ENCODE measurements at regions not wholly inside any gene's neighbourhood (a gene's known extent, or its start where the extent isn't known, plus 50 kb on each side); places are given as distances from the start of the nearest gene placed in this dataset.

DNA sequence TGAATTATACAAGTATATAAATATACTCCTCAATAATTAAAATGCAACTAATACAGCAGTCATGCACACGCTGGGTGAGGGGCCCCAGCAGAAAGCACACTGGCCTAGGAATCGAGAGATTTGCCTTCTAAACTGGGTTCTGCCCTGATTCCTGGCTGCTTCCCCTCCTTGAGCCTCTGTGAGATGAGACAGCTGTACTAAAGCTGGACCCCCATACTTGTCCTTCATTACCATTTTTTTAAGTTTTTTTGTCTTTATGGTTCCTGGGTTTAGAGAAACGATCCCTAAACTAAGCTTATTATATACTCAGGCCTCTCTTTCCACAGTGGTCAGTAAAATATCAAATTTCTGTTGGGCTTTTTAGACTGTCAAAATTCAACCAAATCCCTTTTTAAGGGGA is 195.1 kb upstream of the DYNLRB2 start:
- H2BK120ac ChIP-seq (ENCODE audit: insufficient read depth, low read length, poor library complexity) = no peak overlapping the region
- no peak overlapping the region for H2BK5ac ChIP-seq (ENCODE audit: low read depth, low read length, poor library complexity)
- no peak overlapping the region for H4K91ac ChIP-seq (ENCODE audit: low read depth, low read length)
- no peak overlapping the region for H3K27ac ChIP-seq (ENCODE audit: low read depth, low read length)
- no peak overlapping the region for H3K4me2 ChIP-seq (ENCODE audit: low read length)
- H3K36me3 ChIP-seq (ENCODE audit: control insufficient read depth in 1 of 2, insufficient read depth in 2 of 2, low read length in 2 of 2) = no peaks in the 10 kb centered on the region
- no peak overlapping the region for H3K18ac ChIP-seq (ENCODE audit: low read length)
- no peak overlapping the region for H2AK5ac ChIP-seq (ENCODE audit: low read length)
- no peak overlapping the region for H3K4ac ChIP-seq (ENCODE audit: low read depth, low read length)
- no peaks in the 10 kb centered on the region for H3K79me2 ChIP-seq (ENCODE audit: control insufficient read depth, insufficient read depth, low read length, poor library complexity)
- H3K9me3 ChIP-seq (ENCODE audit: insufficient read depth, low read depth, low read length) = no peaks in the 10 kb centered on the region
- H3K9ac ChIP-seq (ENCODE audit: low read length) = no peak overlapping the region
- no peak overlapping the region for H4K12ac ChIP-seq (ENCODE audit: low read depth, low read length)
- WGBS (ENCODE audit: extremely low coverage, insufficient coverage, insufficient read length) = no CpG with 5 or more reads among the region's 3 CpGs
- H2AFZ ChIP-seq (ENCODE audit: insufficient read depth, low read length, poor library complexity) = no peak overlapping the region
- H2BK12ac ChIP-seq (ENCODE audit: low read length) = no peak overlapping the region
- no peaks in the 10 kb centered on the region for H3K27me3 ChIP-seq (ENCODE audit: insufficient read depth, low read length)
- H4K8ac ChIP-seq (ENCODE audit: low read depth, low read length) = no peak overlapping the region
- no peak overlapping the region for H3K14ac ChIP-seq (ENCODE audit: low read length)
- no peaks in the 10 kb centered on the region for H3K4me1 ChIP-seq (ENCODE audit: control insufficient read depth in 1 of 2, insufficient read depth in 2 of 2, low read length in 2 of 2)
- no peaks in the 10 kb centered on the region for H3K79me1 ChIP-seq (ENCODE audit: low read length)
- no peak for DNase-seq
- H3K4me3 ChIP-seq (ENCODE audit: low read depth, low read length) = no peak overlapping the region
- H3K23ac ChIP-seq (ENCODE audit: low read length) = no peak overlapping the region

DNA sequence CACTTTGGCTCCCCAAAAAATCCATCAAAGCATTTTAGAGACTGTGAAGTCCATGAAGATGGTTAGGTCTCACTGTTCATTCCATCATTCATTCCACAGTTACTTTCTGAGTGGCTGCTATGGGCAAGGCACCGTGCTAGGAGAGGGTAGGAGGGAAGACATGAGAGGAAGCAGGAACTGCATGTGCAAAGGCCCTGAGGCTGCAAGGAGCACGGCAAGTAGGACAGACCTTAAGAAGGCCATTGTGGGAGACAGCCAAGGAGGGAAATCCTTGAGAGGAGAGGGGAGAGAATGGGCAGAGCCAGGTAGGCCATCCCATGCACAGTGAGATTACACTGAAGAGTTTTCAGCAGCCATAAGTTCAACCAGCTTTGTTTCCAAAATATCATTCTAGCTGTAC is 196.2 kb upstream of the DYNLRB2 start:
- WGBS (ENCODE audit: extremely low coverage, insufficient coverage, insufficient read length) = no CpG with 5 or more reads among the region's 2 CpGs
- H2BK5ac ChIP-seq (ENCODE audit: low read depth, low read length, poor library complexity) = no peak overlapping the region
- no peak overlapping the region for H2AFZ ChIP-seq (ENCODE audit: insufficient read depth, low read length, poor library complexity)
- H3K36me3 ChIP-seq (ENCODE audit: control insufficient read depth in 1 of 2, insufficient read depth in 2 of 2, low read length in 2 of 2) = no peaks in the 10 kb centered on the region
- no peak overlapping the region for H3K4me2 ChIP-seq (ENCODE audit: low read length)
- H3K23ac ChIP-seq (ENCODE audit: low read length) = no peak overlapping the region
- H3K18ac ChIP-seq (ENCODE audit: low read length) = no peak overlapping the region
- peaks cover 2% of the 10 kb centered on the region for H3K9me3 ChIP-seq (ENCODE audit: insufficient read depth, low read depth, low read length)
- H3K27me3 ChIP-seq (ENCODE audit: insufficient read depth, low read length) = no peaks in the 10 kb centered on the region
- DNase-seq = no peak
- no peak overlapping the region for H4K12ac ChIP-seq (ENCODE audit: low read depth, low read length)
- H3K79me1 ChIP-seq (ENCODE audit: low read length) = no peaks in the 10 kb centered on the region
- H3K27ac ChIP-seq (ENCODE audit: low read depth, low read length) = no peak overlapping the region
- H2AK5ac ChIP-seq (ENCODE audit: low read length) = no peak overlapping the region
- H3K79me2 ChIP-seq (ENCODE audit: control insufficient read depth, insufficient read depth, low read length, poor library complexity) = no peaks in the 10 kb centered on the region
- H3K4me3 ChIP-seq (ENCODE audit: low read depth, low read length) = no peak overlapping the region
- H3K14ac ChIP-seq (ENCODE audit: low read length) = no peak overlapping the region
- no peak overlapping the region for H4K91ac ChIP-seq (ENCODE audit: low read depth, low read length)
- H2BK12ac ChIP-seq (ENCODE audit: low read length) = no peak overlapping the region
- H3K4ac ChIP-seq (ENCODE audit: low read depth, low read length) = no peak overlapping the region
- no peak overlapping the region for H4K8ac ChIP-seq (ENCODE audit: low read depth, low read length)
- H3K4me1 ChIP-seq (ENCODE audit: control insufficient read depth in 1 of 2, insufficient read depth in 2 of 2, low read length in 2 of 2) = no peaks in the 10 kb centered on the region
- no peak overlapping the region for H3K9ac ChIP-seq (ENCODE audit: low read length)
- no peak overlapping the region for H2BK120ac ChIP-seq (ENCODE audit: insufficient read depth, low read length, poor library complexity)

DNA sequence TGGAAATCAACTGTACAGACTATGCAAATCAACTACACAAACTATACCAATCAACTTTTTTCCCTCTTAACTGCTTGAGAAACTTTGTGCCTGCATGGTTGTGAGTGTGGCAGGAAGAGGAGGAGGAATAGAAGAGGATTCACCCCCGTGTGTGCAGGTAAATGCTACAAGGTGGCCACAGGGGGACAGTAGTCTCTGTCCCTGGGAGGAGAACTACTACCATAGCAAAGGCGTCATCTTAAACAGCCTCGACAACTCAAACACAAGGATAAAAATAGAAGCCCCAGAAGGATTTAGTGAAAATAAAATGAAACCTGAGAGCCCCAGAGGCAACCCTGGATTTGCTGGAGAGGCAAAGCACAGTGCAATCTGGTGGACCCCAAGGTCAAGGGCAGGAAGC is 199.5 kb upstream of the DYNLRB2 start:
- H3K18ac ChIP-seq (ENCODE audit: low read length) = no peak overlapping the region

DNA sequence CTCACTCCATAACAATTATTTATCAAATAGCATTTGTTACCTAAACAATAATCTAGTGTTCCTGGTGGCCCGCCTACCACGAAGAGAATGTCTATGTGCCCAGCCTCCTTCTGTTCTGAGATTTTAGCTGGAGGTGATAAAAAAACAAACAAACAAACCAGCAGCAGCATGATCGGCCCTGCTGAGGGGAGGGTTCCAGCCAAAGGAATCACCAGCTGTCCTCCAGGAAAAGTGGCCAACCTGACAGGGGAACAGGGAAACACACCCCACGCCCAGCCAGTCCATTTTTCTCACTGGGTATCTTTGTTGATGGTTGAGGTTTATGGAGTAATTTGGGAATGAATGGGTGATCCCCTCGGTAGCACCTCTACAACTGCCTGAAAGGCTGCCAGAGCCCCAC is 203.0 kb upstream of the DYNLRB2 start:
- no peak overlapping the region for H2BK120ac ChIP-seq (ENCODE audit: insufficient read depth, low read length, poor library complexity)
- no peak for DNase-seq
- H3K27ac ChIP-seq (ENCODE audit: low read depth, low read length) = no peak overlapping the region
- no peak overlapping the region for H4K8ac ChIP-seq (ENCODE audit: low read depth, low read length)
- no peak overlapping the region for H2BK5ac ChIP-seq (ENCODE audit: low read depth, low read length, poor library complexity)
- H3K4me1 ChIP-seq (ENCODE audit: control insufficient read depth in 1 of 2, insufficient read depth in 2 of 2, low read length in 2 of 2) = no peaks in the 10 kb centered on the region
- no peak overlapping the region for H3K14ac ChIP-seq (ENCODE audit: low read length)
- no peak overlapping the region for H2AK5ac ChIP-seq (ENCODE audit: low read length)
- H2BK12ac ChIP-seq (ENCODE audit: low read length) = no peak overlapping the region
- no peak overlapping the region for H3K4ac ChIP-seq (ENCODE audit: low read depth, low read length)
- no peak overlapping the region for H3K23ac ChIP-seq (ENCODE audit: low read length)
- no peak overlapping the region for H2AFZ ChIP-seq (ENCODE audit: insufficient read depth, low read length, poor library complexity)
- no peak overlapping the region for H4K91ac ChIP-seq (ENCODE audit: low read depth, low read length)
- no peaks in the 10 kb centered on the region for H3K79me1 ChIP-seq (ENCODE audit: low read length)
- no peak overlapping the region for H3K18ac ChIP-seq (ENCODE audit: low read length)
- no peak overlapping the region for H4K12ac ChIP-seq (ENCODE audit: low read depth, low read length)
- peaks cover 2% of the 10 kb centered on the region for H3K9me3 ChIP-seq (ENCODE audit: insufficient read depth, low read depth, low read length)
- no peak overlapping the region for H3K4me2 ChIP-seq (ENCODE audit: low read length)
- no peaks in the 10 kb centered on the region for H3K27me3 ChIP-seq (ENCODE audit: insufficient read depth, low read length)
- WGBS (ENCODE audit: extremely low coverage, insufficient coverage, insufficient read length) = no CpG with 5 or more reads among the region's 5 CpGs
- H3K9ac ChIP-seq (ENCODE audit: low read length) = no peak overlapping the region
- no peaks in the 10 kb centered on the region for H3K36me3 ChIP-seq (ENCODE audit: control insufficient read depth in 1 of 2, insufficient read depth in 2 of 2, low read length in 2 of 2)
- no peaks in the 10 kb centered on the region for H3K79me2 ChIP-seq (ENCODE audit: control insufficient read depth, insufficient read depth, low read length, poor library complexity)
- no peak overlapping the region for H3K4me3 ChIP-seq (ENCODE audit: low read depth, low read length)

More for the DNA sequence above, 199.5 kb upstream of the DYNLRB2 start:
- no CpG with 5 or more reads among the region's 3 CpGs for WGBS (ENCODE audit: extremely low coverage, insufficient coverage, insufficient read length)
- peaks cover 2% of the 10 kb centered on the region for H3K9me3 ChIP-seq (ENCODE audit: insufficient read depth, low read depth, low read length)
- no peak overlapping the region for H4K91ac ChIP-seq (ENCODE audit: low read depth, low read length)
- DNase-seq = no peak
- H3K9ac ChIP-seq (ENCODE audit: low read length) = no peak overlapping the region
- no peak overlapping the region for H3K23ac ChIP-seq (ENCODE audit: low read length)
- no peak overlapping the region for H3K14ac ChIP-seq (ENCODE audit: low read length)
- H3K27ac ChIP-seq (ENCODE audit: low read depth, low read length) = no peak overlapping the region
- H3K27me3 ChIP-seq (ENCODE audit: insufficient read depth, low read length) = no peaks in the 10 kb centered on the region
- no peak overlapping the region for H4K12ac ChIP-seq (ENCODE audit: low read depth, low read length)
- no peaks in the 10 kb centered on the region for H3K36me3 ChIP-seq (ENCODE audit: control insufficient read depth in 1 of 2, insufficient read depth in 2 of 2, low read length in 2 of 2)
- no peak overlapping the region for H2AK5ac ChIP-seq (ENCODE audit: low read length)
- no peaks in the 10 kb centered on the region for H3K79me1 ChIP-seq (ENCODE audit: low read length)
- H2AFZ ChIP-seq (ENCODE audit: insufficient read depth, low read length, poor library complexity) = no peak overlapping the region
- H3K4me3 ChIP-seq (ENCODE audit: low read depth, low read length) = no peak overlapping the region
- no peak overlapping the region for H4K8ac ChIP-seq (ENCODE audit: low read depth, low read length)
- H2BK5ac ChIP-seq (ENCODE audit: low read depth, low read length, poor library complexity) = no peak overlapping the region
- H3K4me2 ChIP-seq (ENCODE audit: low read length) = no peak overlapping the region
- H3K79me2 ChIP-seq (ENCODE audit: control insufficient read depth, insufficient read depth, low read length, poor library complexity) = no peaks in the 10 kb centered on the region
- H3K4ac ChIP-seq (ENCODE audit: low read depth, low read length) = no peak overlapping the region
- H2BK120ac ChIP-seq (ENCODE audit: insufficient read depth, low read length, poor library complexity) = no peak overlapping the region
- no peaks in the 10 kb centered on the region for H3K4me1 ChIP-seq (ENCODE audit: control insufficient read depth in 1 of 2, insufficient read depth in 2 of 2, low read length in 2 of 2)
- no peak overlapping the region for H2BK12ac ChIP-seq (ENCODE audit: low read length)

Measured in trophoblast cell (in vitro differentiated cells and primary cell).